ENCODE measurements at regions not wholly inside any gene's neighbourhood (a gene's known extent, or its start where the extent isn't known, plus 50 kb on each side); places are given as distances from the start of the nearest gene placed in this dataset.
"Not testable (repeated sequence)": the region's sequence is repeated elsewhere in the genome, so short reads cannot be mapped to it uniquely, and the experiment has no call there.

- H3K4me1 ChIP-seq; H3K4me3 ChIP-seq; intact Hi-C loops (cut with DNase I); DNase-seq; ATAC-seq; H3K27me3 ChIP-seq (ENCODE audit: insufficient read depth in 3 of 3, low read length in 2 of 3); H3K9me3 ChIP-seq; H3K27ac ChIP-seq; H3K36me3 ChIP-seq (ENCODE audit: insufficient read depth in 1 of 2, low read depth in 1 of 2): not testable (repeated sequence)
- WGBS, 3 donors = 88 to 90% (median 90%) methylated on average over 29 of the region's 29 CpGs
These were observed 142.3 kb downstream of the TMEM121 start for GRCh38 chr14:105668471-105669230.

GRCh38 chr14:105669231-105669610 is 142.8 kb downstream of the TMEM121 start:
- H3K27me3 ChIP-seq (ENCODE audit: insufficient read depth in 3 of 3, low read length in 2 of 3); intact Hi-C loops (cut with DNase I): not testable (repeated sequence)

GRCh38 chr14:105669646-105670045 is 143.3 kb downstream of the TMEM121 start:
- not testable (repeated sequence) for H3K27me3 ChIP-seq (ENCODE audit: insufficient read depth in 3 of 3, low read length in 2 of 3); H3K4me1 ChIP-seq; H3K9me3 ChIP-seq; DNase-seq; ATAC-seq; H3K4me3 ChIP-seq; H3K36me3 ChIP-seq (ENCODE audit: insufficient read depth in 1 of 2, low read depth in 1 of 2); H3K27ac ChIP-seq
- WGBS, 3 donors = 91 to 96% (median 93%) methylated on average over 13 to 15 of the region's 16 CpGs
- intact Hi-C loops (cut with DNase I) = loop anchor here in 1 of 2 donors (10.0 kb wide), 1 partner anchor 335 kb away; no protein-coding TSS in a partner anchor

More at GRCh38 chr14:105669231-105669610, 142.8 kb downstream of the TMEM121 start:
- H3K36me3 ChIP-seq (ENCODE audit: insufficient read depth in 1 of 2, low read depth in 1 of 2); H3K27ac ChIP-seq; H3K4me1 ChIP-seq; DNase-seq; H3K4me3 ChIP-seq; ATAC-seq; H3K9me3 ChIP-seq: not testable (repeated sequence)
- 86 to 89% (median 88%) methylated on average over 5 to 7 of the region's 7 CpGs for WGBS, 3 donors

GRCh38 chr14:105672450-105673200 is 146.2 kb downstream of the TMEM121 start:
- not testable (repeated sequence) for H3K9me3 ChIP-seq; H3K4me1 ChIP-seq; H3K36me3 ChIP-seq (ENCODE audit: insufficient read depth in 1 of 2, low read depth in 1 of 2); H3K27ac ChIP-seq; ATAC-seq; DNase-seq; H3K27me3 ChIP-seq (ENCODE audit: insufficient read depth in 3 of 3, low read length in 2 of 3); H3K4me3 ChIP-seq
- intact Hi-C loops (cut with DNase I) = loop anchor here in 1 of 2 donors (10.0 kb wide), 1 partner anchor 332 kb away; no protein-coding TSS in a partner anchor
- 88 to 96% (median 96%) methylated on average over 22 to 25 of the region's 55 CpGs for WGBS, 3 donors

- 73 to 87% (median 86%) methylated on average over 12 of the region's 14 CpGs for WGBS, 3 donors
- intact Hi-C loops (cut with DNase I) = loop anchor here in 1 of 2 donors (10.0 kb wide), 1 partner anchor 329 kb away; no protein-coding TSS in a partner anchor
- not testable (repeated sequence) for H3K4me3 ChIP-seq; H3K9me3 ChIP-seq; H3K36me3 ChIP-seq (ENCODE audit: insufficient read depth in 1 of 2, low read depth in 1 of 2); ATAC-seq; H3K27ac ChIP-seq; H3K27me3 ChIP-seq (ENCODE audit: insufficient read depth in 3 of 3, low read length in 2 of 3); DNase-seq; H3K4me1 ChIP-seq
These were observed 149.1 kb downstream of the TMEM121 start for GRCh38 chr14:105675433-105675832.

- intact Hi-C loops (cut with DNase I) = loop anchor here in 1 of 2 donors (10.0 kb wide), 1 partner anchor 329 kb away; no protein-coding TSS in a partner anchor
- not testable (repeated sequence) for DNase-seq; H3K36me3 ChIP-seq (ENCODE audit: insufficient read depth in 1 of 2, low read depth in 1 of 2); H3K9me3 ChIP-seq; H3K4me3 ChIP-seq; H3K4me1 ChIP-seq; H3K27me3 ChIP-seq (ENCODE audit: insufficient read depth in 3 of 3, low read length in 2 of 3); H3K27ac ChIP-seq; ATAC-seq
- 79 to 88% (median 82%) methylated on average over 13 of the region's 13 CpGs for WGBS, 3 donors
These were observed 149.7 kb downstream of the TMEM121 start for GRCh38 chr14:105675905-105676670.

- not testable (repeated sequence) for H3K27ac ChIP-seq; H3K36me3 ChIP-seq (ENCODE audit: insufficient read depth in 1 of 2, low read depth in 1 of 2); H3K4me3 ChIP-seq; H3K4me1 ChIP-seq; H3K27me3 ChIP-seq (ENCODE audit: insufficient read depth in 3 of 3, low read length in 2 of 3); DNase-seq; ATAC-seq; H3K9me3 ChIP-seq
- WGBS, 3 donors = 87 to 93% (median 91%) methylated on average over 20 to 21 of the region's 21 CpGs
- intact Hi-C loops (cut with DNase I) = loop anchor here in 1 of 2 donors (10.0 kb wide), 1 partner anchor 327 kb away; no protein-coding TSS in a partner anchor
These were observed 151.7 kb downstream of the TMEM121 start for GRCh38 chr14:105678057-105678456.

- intact Hi-C loops (cut with DNase I) = loop anchor here in 1 of 2 donors (10.0 kb wide), 1 partner anchor 326 kb away; no protein-coding TSS in a partner anchor
- not testable (repeated sequence) for H3K27me3 ChIP-seq (ENCODE audit: insufficient read depth in 3 of 3, low read length in 2 of 3); DNase-seq; H3K9me3 ChIP-seq; H3K4me1 ChIP-seq; H3K36me3 ChIP-seq (ENCODE audit: insufficient read depth in 1 of 2, low read depth in 1 of 2); H3K27ac ChIP-seq; H3K4me3 ChIP-seq
- ATAC-seq = peak in 3 of 4 donors; percentile 22 to 44 (median 34)
- WGBS, 3 donors = 78 to 89% (median 85%) methylated on average over 6 to 13 of the region's 54 CpGs
These were observed 152.9 kb downstream of the TMEM121 start for GRCh38 chr14:105678996-105679958.

- intact Hi-C loops (cut with DNase I) = loop anchor here in 1 of 2 donors (10.0 kb wide), 1 partner anchor 325 kb away; no protein-coding TSS in a partner anchor
- not testable (repeated sequence) for H3K4me1 ChIP-seq; H3K27ac ChIP-seq; H3K4me3 ChIP-seq; H3K9me3 ChIP-seq; H3K36me3 ChIP-seq (ENCODE audit: insufficient read depth in 1 of 2, low read depth in 1 of 2); H3K27me3 ChIP-seq (ENCODE audit: insufficient read depth in 3 of 3, low read length in 2 of 3)
- WGBS, 3 donors = 8 to 44% (median 25%) methylated on average over 6 to 9 of the region's 51 CpGs
- DNase-seq = peak in 1 of 2 donors; percentile 51
- ATAC-seq = peak; percentile 69 to 85 (median 76)
These were observed 153.8 kb downstream of the TMEM121 start for GRCh38 chr14:105679959-105680735.
